Activated CD8-positive, alpha-beta memory T cell treated with anti-CD3 and anti-CD28 coated beads for 4 hours (primary cell): ENCODE measurements at regions not wholly inside any gene's neighbourhood (a gene's known extent, or its start where the extent isn't known, plus 50 kb on each side); places are given as distances from the start of the nearest gene placed in this dataset.

Source experiments
- DNase-seq, 2 donors: peaks; one replicate each; pipeline ENCODE4 v3.0.0-alpha.2; 2020; ENCODE audit warnings: low read depth in 2 of 2

GRCh38 chr21:35136586-35137219, 87.6 kb upstream of the RUNX1 start:
- DNase-seq: no peak

GRCh38 chr21:35136106-35136505, 87.0 kb upstream of the RUNX1 start:
- DNase-seq: no peak

GRCh38 chr21:35135481-35135880, 86.4 kb upstream of the RUNX1 start:
- DNase-seq: no peak

- no peak for DNase-seq
These were observed 85.2 kb upstream of the RUNX1 start for GRCh38 chr21:35134309-35134708.

GRCh38 chr21:35128536-35128935, 79.4 kb upstream of the RUNX1 start:
- no peak for DNase-seq

GRCh38 chr21:35127851-35128250, 78.7 kb upstream of the RUNX1 start:
- no peak for DNase-seq

GRCh38 chr21:35127026-35127425, 77.9 kb upstream of the RUNX1 start:
- DNase-seq: no peak

- no peak for DNase-seq
These were observed 71.6 kb upstream of the RUNX1 start for GRCh38 chr21:35120631-35121180.

GRCh38 chr21:35119501-35120047, 70.5 kb upstream of the RUNX1 start:
- no peak for DNase-seq

- DNase-seq: no peak
These were observed 67.7 kb upstream of the RUNX1 start for GRCh38 chr21:35116777-35117176.

- DNase-seq: no peak
These were observed 64.0 kb upstream of the RUNX1 start for GRCh38 chr21:35113064-35113463.

GRCh38 chr21:35111321-35111930, 62.3 kb upstream of the RUNX1 start:
- DNase-seq: no peak

GRCh38 chr21:35108887-35109286, 59.8 kb upstream of the RUNX1 start:
- no peak for DNase-seq

GRCh38 chr21:35107520-35107919, 58.4 kb upstream of the RUNX1 start:
- DNase-seq: no peak

- DNase-seq: no peak
These were observed 57.2 kb upstream of the RUNX1 start for GRCh38 chr21:35106246-35106835.

- peak; percentile 4 for DNase-seq
These were observed 53.6 kb upstream of the RUNX1 start for GRCh38 chr21:35102488-35103371.

GRCh38 chr21:35100349-35100811, 51.3 kb upstream of the RUNX1 start:
- no peak for DNase-seq

- DNase-seq: no peak
These were observed 50.2 kb upstream of the RUNX1 start for GRCh38 chr21:35099310-35099709.
